K562 (cell line): ENCODE measurements at regions not wholly inside any gene's neighbourhood (a gene's known extent, or its start where the extent isn't known, plus 50 kb on each side); places are given as distances from the start of the nearest gene placed in this dataset.
A peak's percentile ranks its signal among the peaks of the same experiment; 100 is the strongest.

ENCODE experiments used
- ATAC-seq: fragments of 200-7000 bp; cut with Tn5 transposase; 3 replicates; pipeline ENCODE4 v1.9.1; 2020; ENCODE audit warnings: moderate library complexity
- BruUV-seq: library from RNA; stranded (reverse); fragments of 400-500 nt; replicated peaks from 2 replicates; lab custom pipeline; 2021; lab: Mats Ljungman, UMichigan
- CTCF ChIA-PET: fragments of 300-600 bp; formaldehyde crosslinking; extraction: SDS; loops from one replicate; lab custom pipeline; 2021; ENCODE audit warnings: low intra/inter-chr PET ratio; lab: Yijun Ruan, JAX
- POLR2A ChIA-PET: fragments of 300-600, 350-650 bp; sonication (Branson Sonifier 250); formaldehyde crosslinking; extraction: SDS; loops from one replicate; lab custom pipeline; 2021; ENCODE audit warnings: antibody characterized with exemption, inconsistent platforms; lab: Yijun Ruan, JAX
- DNase-seq, 4 experiments: peaks; one replicate each; pipeline versions ENCODE4 v3.0.0 to v3.0.0-alpha.2; 2011 to 2018; ENCODE audit warnings: low spot score in 3 of 4, mixed read lengths in 3 of 4; ENCODE audit errors: extremely low read depth in 1 of 4
- FAIRE-seq: peaks from 2 replicates; lab custom pipeline; 2011; peaks lifted over from hg19 to GRCh38; lab: Jason Lieb, UNC
- H2AFZ ChIP-seq: 2 replicates; pipeline ENCODE4 v1.6.0; 2011; ENCODE audit warnings: low read depth, low read length, control low read depth, inconsistent platforms
- H3K27ac ChIP-seq: fragments of 200-600 bp; 3 replicates; pipeline ENCODE4 v1.8.0; 2011; ENCODE audit warnings: low read depth, mild to moderate bottlenecking, control low read depth, inconsistent platforms, low read length, moderate library complexity, mixed read lengths; ENCODE audit errors: extremely low read depth
- H3K27me3 ChIP-seq, 2 experiments: fragments of 300-600 bp in 1 of 2; 2 replicates in 1 of 2; 3 replicates in 1 of 2; pipeline versions ENCODE4 v1.6.0 to v1.8.0; 2011; ENCODE audit warnings: inconsistent platforms in 2 of 2, low read length in 2 of 2, mild to moderate bottlenecking in 1 of 2, mixed read lengths in 1 of 2, moderate library complexity in 1 of 2; ENCODE audit not compliant: control insufficient read depth in 2 of 2, insufficient read depth in 2 of 2
- H3K36me3 ChIP-seq: fragments of 300-600 bp; 3 replicates; pipeline ENCODE4 v1.8.0; 2011; ENCODE audit warnings: mild to moderate bottlenecking, low read length, inconsistent platforms; ENCODE audit not compliant: control insufficient read depth, insufficient read depth
- H3K4me1 ChIP-seq, 2 experiments: fragments of 200-600 bp in 1 of 2; replicated peaks in 1 of 2; 2 replicates in 1 of 2; 3 replicates in 1 of 2; pipeline versions ENCODE4 v1.5.1 to v1.8.0; 2011; ENCODE audit warnings: inconsistent platforms in 2 of 2, low read length in 2 of 2, mild to moderate bottlenecking in 1 of 2, mixed read lengths in 1 of 2, moderate library complexity in 1 of 2; ENCODE audit not compliant: control insufficient read depth in 2 of 2, insufficient read depth in 2 of 2
- H3K4me2 ChIP-seq: 2 replicates; pipeline ENCODE4 v1.6.1; 2011; ENCODE audit warnings: low read length, control low read depth, inconsistent platforms, mixed read lengths; ENCODE audit not compliant: insufficient read depth
- H3K4me3 ChIP-seq: fragments of 200-600 bp; sonication (generic), shearing (Covaris generic); 2 replicates; pipeline ENCODE4 v1.5.1; 2016; ENCODE audit warnings: control low read depth, inconsistent platforms
- H3K79me2 ChIP-seq: fragments of 200-600 bp; 3 replicates; pipeline ENCODE4 v1.8.0; 2011; ENCODE audit warnings: low read length, inconsistent platforms; ENCODE audit not compliant: control insufficient read depth, insufficient read depth
- H3K9ac ChIP-seq, 2 experiments: 2 replicates each; pipeline versions ENCODE4 v1.6.0 to v1.6.1; 2011; ENCODE audit warnings: low read depth in 2 of 2, low read length in 2 of 2, control low read depth in 1 of 2, inconsistent platforms in 1 of 2, mild to moderate bottlenecking in 1 of 2, mixed read lengths in 1 of 2; ENCODE audit not compliant: insufficient read depth in 1 of 2
- H3K9me1 ChIP-seq: one replicate; pipeline ENCODE4 v1.6.0; 2011; ENCODE audit warnings: inconsistent platforms, mild to moderate bottlenecking, low read length, moderate library complexity; ENCODE audit not compliant: control insufficient read depth, insufficient read depth
- H3K9me3 ChIP-seq: replicated peaks from 2 replicates; pipeline ENCODE4 v1.5.1; 2011; ENCODE audit warnings: low read depth, low read length, inconsistent platforms; ENCODE audit not compliant: control insufficient read depth, insufficient read depth
- H4K20me1 ChIP-seq: replicated peaks from 2 replicates; pipeline ENCODE4 v1.6.1; 2011; ENCODE audit warnings: low read length, inconsistent platforms, mixed read lengths; ENCODE audit not compliant: control insufficient read depth, insufficient read depth
- DMBX1 ChIP-seq: fragments of 250-450 bp; sonication (Bioruptor Pico); IDR thresholded peaks from 2 replicates; pipeline ENCODE4 v1.8.0; 2022; ENCODE audit warnings: inconsistent platforms, mild to moderate bottlenecking, moderate library complexity, borderline replicate concordance
- ELK3 ChIP-seq: fragments of 450-650 bp; formaldehyde crosslinking; IDR thresholded peaks from 2 replicates; pipeline ENCODE4 v1.4.0; 2020; ENCODE audit warnings: mild to moderate bottlenecking
- FUS ChIP-seq: fragments of 200-400 bp; formaldehyde crosslinking; optimal IDR thresholded peaks from 2 replicates; pipeline ENCODE3; 2017; ENCODE audit warnings: low read depth, low read length
- RCOR1 ChIP-seq, 2 experiments: IDR thresholded peaks; 2 replicates each; pipeline ENCODE4 v1.6.1; 2012; ENCODE audit warnings: low read depth in 2 of 2, low read length in 2 of 2, borderline replicate concordance in 1 of 2, improper control_type of control experiment in 1 of 2
- SRSF1 ChIP-seq: fragments of 200-400 bp; formaldehyde crosslinking; IDR thresholded peaks from 2 replicates; pipeline ENCODE4 v1.6.1; 2017; ENCODE audit warnings: mild to moderate bottlenecking, low read depth, low read length, moderate library complexity
- ZNF347 ChIP-seq: fragments of 450-650 bp; formaldehyde crosslinking; IDR thresholded peaks from 2 replicates; pipeline ENCODE4 v1.4.0; 2020; ENCODE audit warnings: low read depth, mild to moderate bottlenecking, moderate library complexity
- ZNF445 ChIP-seq: fragments of 250-450 bp; sonication (Bioruptor Pico); IDR thresholded peaks from 2 replicates; pipeline ENCODE4 v1.4.0; 2020; ENCODE audit warnings: low read depth, mild to moderate bottlenecking, moderate library complexity
- ZNF449 ChIP-seq: fragments of 250-450 bp; sonication (Bioruptor Pico); IDR thresholded peaks from 2 replicates; pipeline ENCODE4 v1.8.0; 2022; ENCODE audit warnings: moderate library complexity, mild to moderate bottlenecking, inconsistent platforms
- ZSCAN32 ChIP-seq: fragments of 450-650 bp; formaldehyde crosslinking; IDR thresholded peaks from 2 replicates; pipeline ENCODE4 v1.4.0; 2020; ENCODE audit warnings: mild to moderate bottlenecking, moderate library complexity
- WGBS: fragments of 100-300 bp; shearing (Covaris generic); methylation state at CpG from one replicate; pipeline ENCODE4 v1.1.6; 2016; ENCODE audit warnings: low coverage, mixed read lengths; ENCODE audit not compliant: insufficient coverage; ENCODE audit errors: missing lambda C conversion rate; 5-methylcytosine and 5-hydroxymethylcytosine counted together
- in situ Hi-C: fragments of 300-500 bp; cut with MboI; formaldehyde crosslinking; loops from 4 replicates; pipeline ENCODE4 v1.15.0; 2018; ENCODE audit warnings: inconsistent platforms, mixed read lengths
- intact Hi-C: fragments of 100-400 bp; cut with micrococcal nuclease; formaldehyde crosslinking; loops from 2 replicates; pipeline ENCODE4 v1.14.2; 2022

- TF ChIP-seq ELK3 (CRISPR knock-in tag) (peak; percentile 89; the same call in 1 of the 2 replicates), SRSF1 (no peak), ZSCAN32 (CRISPR knock-in tag) (0 out of 2 replicates have a peak, but pooled peaks have one; percentile 44), ZNF445 (CRISPR knock-in tag) (peak; percentile 59; the same call in 1 of the 2 replicates)
Observed at GRCh38 chr10:21078410-21079329, 181.6 kb upstream of the NEBL start (continued).

- H4K20me1 ChIP-seq, result no peaks in the 10 kb centered on the region
- in situ Hi-C loops (loop anchor here (5.0 kb wide), 2 partner anchors 90 to 195 kb away; no protein-coding TSS in a partner anchor), intact Hi-C loops (loop anchor here (1.0 to 5.0 kb wide), 2 partner anchors 193 to 220 kb away; no protein-coding TSS in a partner anchor)
- H3K9me3 ChIP-seq, result no peaks in the 10 kb centered on the region
- WGBS, result 20% methylated on average over 4 of the region's 5 CpGs
- no peaks in the 10 kb centered on the region for H3K27me3 ChIP-seq
- no peaks in the 10 kb centered on the region; a peak in 2 of 5 replicates for H3K4me1 ChIP-seq
- H3K9ac ChIP-seq, result no peak overlapping the region
- H3K79me2 ChIP-seq, result no peaks in the 10 kb centered on the region
- H2AFZ ChIP-seq, result no peak overlapping the region
- ChIA-PET POLR2A (interaction anchor here (0.7 to 0.9 kb wide), 2 partner anchors 12 kb away, joined by 3 read pairs; no protein-coding TSS in a partner anchor), CTCF (interaction anchor here (4.4 kb wide), 1 partner anchor 192 kb away, joined by 36 read pairs; no protein-coding TSS in a partner anchor)
- no peaks in the 10 kb centered on the region for H3K9me1 ChIP-seq
- no peaks in the 10 kb centered on the region for H3K36me3 ChIP-seq
- peak; percentile 32; the same call in 2 of the 3 replicates for ATAC-seq
- no TSS peak for BruUV-seq
- H3K4me2 ChIP-seq, result no peak overlapping the region
- H3K4me3 ChIP-seq, result no peak overlapping the region
- peak in 1 of 4 experiments; percentile 7 for DNase-seq
- no peak for FAIRE-seq
- H3K27ac ChIP-seq, result no peak overlapping the region
- TF ChIP-seq RCOR1 (IDR thresholded peaks at IDR 0.05; ENCODE audit: borderline replicate concordance in 1 of 2, low read depth in 2 of 2, low read length in 2 of 2) (peak in 1 of 2 experiments; percentile 19; a peak in 1 of 4 replicates), ZNF449 (no peak), DMBX1 (no peak), ZNF347 (CRISPR knock-in tag) (no peak), FUS (no peak)
Observed at GRCh38 chr10:21077681-21078080, 180.6 kb upstream of the NEBL start.
